ENCODE measurements at regions not wholly inside any gene's neighbourhood (a gene's known extent, or its start where the extent isn't known, plus 50 kb on each side); places are given as distances from the start of the nearest gene placed in this dataset.
A peak's percentile ranks its signal among the peaks of the same experiment; 100 is the strongest.

- no peak for DNase-seq (ENCODE audit: low read depth in 2 of 2)
Observed at GRCh38 chr2:133768256-133768655, 200.0 kb upstream of the NCKAP5 start.

GRCh38 chr2:133768658-133769435, 200.6 kb upstream of the NCKAP5 start:
- no peak for DNase-seq (ENCODE audit: low read depth in 2 of 2)

GRCh38 chr2:133773854-133774653, 205.8 kb upstream of the NCKAP5 start:
- no peak for DNase-seq (ENCODE audit: low read depth in 2 of 2)

- DNase-seq (ENCODE audit: low read depth in 2 of 2) = no peak
Observed at GRCh38 chr2:133774654-133775015, 206.4 kb upstream of the NCKAP5 start.

GRCh38 chr2:133776936-133777573, 208.8 kb upstream of the NCKAP5 start:
- DNase-seq (ENCODE audit: low read depth in 2 of 2) = no peak

- DNase-seq (ENCODE audit: low read depth in 2 of 2) = no peak
Observed at GRCh38 chr2:133777574-133777960, 209.3 kb upstream of the NCKAP5 start.

GRCh38 chr2:133780099-133780996, 212.1 kb upstream of the NCKAP5 start:
- peak; percentile 46 to 78 for DNase-seq (ENCODE audit: low read depth in 2 of 2)

GRCh38 chr2:133780997-133781513, 212.8 kb upstream of the NCKAP5 start:
- no peak for DNase-seq (ENCODE audit: low read depth in 2 of 2)

- DNase-seq (ENCODE audit: low read depth in 2 of 2) = no peak
Observed at GRCh38 chr2:133787207-133787606, 218.9 kb upstream of the NCKAP5 start.

- DNase-seq (ENCODE audit: low read depth in 2 of 2) = no peak
Observed at GRCh38 chr2:133787651-133788050, 219.4 kb upstream of the NCKAP5 start.

GRCh38 chr2:133788386-133788785, 220.1 kb upstream of the NCKAP5 start:
- no peak for DNase-seq (ENCODE audit: low read depth in 2 of 2)

- no peak for DNase-seq (ENCODE audit: low read depth in 2 of 2)
Observed at GRCh38 chr2:133789743-133790142, 221.5 kb upstream of the NCKAP5 start.

GRCh38 chr2:133790711-133791110, 222.4 kb upstream of the NCKAP5 start:
- no peak for DNase-seq (ENCODE audit: low read depth in 2 of 2)

GRCh38 chr2:133791191-133791590, 222.9 kb upstream of the NCKAP5 start:
- peak in 1 of 2 donors; percentile 48 for DNase-seq (ENCODE audit: low read depth in 2 of 2)

GRCh38 chr2:133792223-133792622, 224.0 kb upstream of the NCKAP5 start:
- DNase-seq (ENCODE audit: low read depth in 2 of 2) = no peak

- DNase-seq (ENCODE audit: low read depth in 2 of 2) = no peak
Observed at GRCh38 chr2:133794114-133794513, 225.9 kb upstream of the NCKAP5 start.

GRCh38 chr2:133801946-133802345, 233.7 kb upstream of the NCKAP5 start:
- no peak for DNase-seq (ENCODE audit: low read depth in 2 of 2)

GRCh38 chr2:133802409-133803039, 234.3 kb upstream of the NCKAP5 start:
- no peak for DNase-seq (ENCODE audit: low read depth in 2 of 2)

- DNase-seq (ENCODE audit: low read depth in 2 of 2) = no peak
Observed at GRCh38 chr2:133806564-133806963, 238.3 kb upstream of the NCKAP5 start.

GRCh38 chr2:133809485-133809884, 241.2 kb upstream of the NCKAP5 start:
- DNase-seq (ENCODE audit: low read depth in 2 of 2) = no peak

GRCh38 chr2:133810559-133810958, 242.3 kb upstream of the NCKAP5 start:
- DNase-seq (ENCODE audit: low read depth in 2 of 2) = no peak

Data from dermis microvascular lymphatic vessel endothelial cell (primary cell).